Neural cell (in vitro differentiated cells): ENCODE measurements at regions not wholly inside any gene's neighbourhood (a gene's known extent, or its start where the extent isn't known, plus 50 kb on each side); places are given as distances from the start of the nearest gene placed in this dataset.

ENCODE experiments used
- CTCF ChIP-seq: fragments of 450-650 bp; IDR thresholded peaks from 2 replicates; pipeline ENCODE4 v1.5.1; 2014; ENCODE audit warnings: antibody characterized with exemption, mild to moderate bottlenecking, moderate library complexity; ENCODE audit not compliant: poor library complexity, severe bottlenecking
- EP300 ChIP-seq: fragments of 450-650 bp; conservative IDR thresholded peaks from 2 replicates; pipeline ENCODE4 v1.6.1; 2014; ENCODE audit warnings: antibody characterized with exemption, mild to moderate bottlenecking, moderate library complexity; ENCODE audit not compliant: poor library complexity, severe bottlenecking
- EZH2 ChIP-seq: fragments of 200-600, 300-800 bp; shearing (Covaris generic), sonication (generic); IDR thresholded peaks from 2 replicates; pipeline ENCODE4 v1.6.1; 2014; ENCODE audit warnings: antibody characterized with exemption, low read length, borderline replicate concordance, mild to moderate bottlenecking; ENCODE audit not compliant: insufficient read depth, poor library complexity, severe bottlenecking
- MXI1 ChIP-seq: fragments of 450-650 bp; conservative IDR thresholded peaks from 2 replicates; pipeline ENCODE4 v1.6.1; 2014; ENCODE audit warnings: antibody characterized with exemption, mild to moderate bottlenecking; ENCODE audit not compliant: poor library complexity, severe bottlenecking

- TF ChIP-seq EZH2 (no peak), MXI1 (no peak), EP300 (no peak), CTCF (no peak)
These were observed 93.4 kb upstream of the TGIF1 start for GRCh38 chr18:3356614-3357013.
